CMK (cell line): ENCODE measurements at regions not wholly inside any gene's neighbourhood (a gene's known extent, or its start where the extent isn't known, plus 50 kb on each side); places are given as distances from the start of the nearest gene placed in this dataset.

Experiments used
- DNase-seq: peaks from one replicate; pipeline ENCODE4 v3.0.0-alpha.2; 2010; ENCODE audit warnings: low read depth

- DNase-seq: no peak
Observed at GRCh38 chr15:35771746-35772442, 225.9 kb upstream of the DPH6 start.

- DNase-seq: no peak
Observed at GRCh38 chr15:35774653-35775052, 228.7 kb upstream of the DPH6 start.

- no peak for DNase-seq
Observed at GRCh38 chr15:35775471-35775870, 229.5 kb upstream of the DPH6 start.

- DNase-seq: no peak
Observed at GRCh38 chr15:35777061-35777460, 231.1 kb upstream of the DPH6 start.

GRCh38 chr15:35783203-35783602, 237.2 kb upstream of the DPH6 start:
- DNase-seq: no peak

GRCh38 chr15:35784745-35785144, 238.8 kb upstream of the DPH6 start:
- DNase-seq: no peak

- DNase-seq: no peak
Observed at GRCh38 chr15:35810007-35810406, 264.0 kb upstream of the DPH6 start.

- no peak for DNase-seq
Observed at GRCh38 chr15:35813573-35813972, 267.6 kb upstream of the DPH6 start.

GRCh38 chr15:35818846-35819245, 272.9 kb upstream of the DPH6 start:
- DNase-seq: no peak

GRCh38 chr15:35822153-35822552, 276.2 kb upstream of the DPH6 start:
- DNase-seq: no peak

- peak; percentile 21 for DNase-seq
Observed at GRCh38 chr15:35827141-35827540, 281.2 kb upstream of the DPH6 start.

- DNase-seq: no peak
Observed at GRCh38 chr15:35827911-35828310, 281.9 kb upstream of the DPH6 start.

- DNase-seq: no peak
Observed at GRCh38 chr15:35833581-35833980, 287.6 kb upstream of the DPH6 start.

GRCh38 chr15:35834216-35834830, 288.4 kb upstream of the DPH6 start:
- DNase-seq: no peak

GRCh38 chr15:35834866-35835265, 288.9 kb upstream of the DPH6 start:
- DNase-seq: no peak

- DNase-seq: no peak
Observed at GRCh38 chr15:35838424-35839111, 292.6 kb upstream of the DPH6 start.

- DNase-seq: no peak
Observed at GRCh38 chr15:35842631-35843030, 296.7 kb upstream of the DPH6 start.

GRCh38 chr15:35843498-35843897, 297.5 kb upstream of the DPH6 start:
- DNase-seq: no peak

GRCh38 chr15:35850284-35850683, 304.3 kb upstream of the DPH6 start:
- no peak for DNase-seq

- no peak for DNase-seq
Observed at GRCh38 chr15:35851491-35851890, 305.5 kb upstream of the DPH6 start.

GRCh38 chr15:35852818-35853624, 307.1 kb upstream of the DPH6 start:
- no peak for DNase-seq

GRCh38 chr15:35854316-35854715, 308.4 kb upstream of the DPH6 start:
- no peak for DNase-seq
